ENCODE measurements at regions not wholly inside any gene's neighbourhood (a gene's known extent, or its start where the extent isn't known, plus 50 kb on each side); places are given as distances from the start of the nearest gene placed in this dataset.
"Not testable (repeated sequence)": the region's sequence is repeated elsewhere in the genome, so short reads cannot be mapped to it uniquely, and the experiment has no call there.

DNA sequence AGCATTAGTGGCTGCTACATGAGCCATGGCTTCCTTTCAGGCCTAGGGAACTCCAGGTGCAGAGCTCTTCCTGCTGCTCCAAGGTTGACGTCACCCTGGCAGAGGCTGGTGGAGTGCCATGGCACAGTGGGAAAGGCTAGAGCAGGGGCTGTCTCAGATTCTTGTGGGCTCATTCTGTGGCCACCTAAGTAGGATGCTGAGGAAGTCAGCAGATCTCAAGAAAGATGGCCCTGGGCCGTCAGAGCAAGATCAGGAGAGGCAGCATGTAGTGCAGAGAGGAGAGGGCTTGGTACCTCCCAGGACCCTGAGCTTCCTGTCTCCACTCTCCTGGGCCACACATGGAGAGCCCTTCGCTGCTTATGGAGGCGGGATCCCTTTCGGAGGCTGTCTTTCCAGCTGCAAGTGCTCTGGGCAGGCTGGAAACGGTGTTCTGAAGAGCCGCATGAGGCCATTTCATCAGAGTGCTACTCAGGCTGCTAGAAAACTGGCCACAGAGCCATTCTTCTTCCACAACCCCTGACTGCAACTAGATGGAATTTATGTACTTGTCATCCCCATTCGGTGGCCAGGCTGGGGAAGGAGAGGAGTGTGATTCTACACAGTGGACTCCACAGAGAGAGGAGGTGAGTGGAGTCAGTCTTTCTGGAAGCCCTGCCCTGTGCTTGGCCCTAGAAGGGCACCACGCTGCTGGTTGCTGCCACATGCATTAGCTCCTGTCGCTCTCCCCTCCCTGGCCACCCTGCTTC lies 304.2 kb downstream of the RPS24 start:
- H3K9me3 ChIP-seq: peaks cover 0 to 2% (median 0%) of the 10 kb centered on the region in 4 donors
- DNase-seq (ENCODE audit: low spot score in 2 of 2): no peak
- H3K36me3 ChIP-seq: no peaks in the 10 kb centered on the region
- H3K4me1 ChIP-seq: peaks cover 0 to 27% (median 16%) of the 10 kb centered on the region in 4 donors
- TF ChIP-seq POLR2A (IDR thresholded peaks at IDR 0.05): no peak
- H3K27me3 ChIP-seq: no peaks in the 10 kb centered on the region
- WGBS, 2 donors: 86 to 90% methylated on average over 10 of the region's 10 CpGs
- H3K27ac ChIP-seq: no peak overlapping the region
- H3K4me3 ChIP-seq: no peak overlapping the region

DNA sequence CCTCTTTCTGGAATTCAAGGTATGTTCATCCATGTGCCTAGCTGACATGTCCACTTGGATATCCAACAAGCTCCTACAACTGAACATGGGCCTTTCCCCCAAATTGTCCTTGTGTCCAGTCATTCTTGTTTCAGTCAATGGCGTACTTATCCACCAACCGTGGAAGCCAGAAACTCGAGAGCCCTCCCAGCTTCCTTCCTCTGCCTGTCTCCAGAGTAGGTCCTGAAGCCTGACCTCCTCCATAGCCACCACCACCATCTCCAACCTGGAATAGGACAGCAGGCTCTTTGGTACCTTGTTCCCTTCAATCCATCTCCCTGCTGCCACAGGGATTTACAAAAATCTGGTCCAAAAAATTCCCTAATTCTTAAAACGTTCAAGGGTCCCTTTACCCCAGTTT lies 305.1 kb downstream of the RPS24 start:
- no peak overlapping the region for H3K27ac ChIP-seq
- H3K36me3 ChIP-seq: no peaks in the 10 kb centered on the region
- no peak overlapping the region for H3K4me3 ChIP-seq
- no peaks in the 10 kb centered on the region for H3K27me3 ChIP-seq
- WGBS, 2 donors: 91% methylated on average over 4 of the region's 4 CpGs
- H3K4me1 ChIP-seq: peaks cover 0 to 27% (median 16%) of the 10 kb centered on the region in 4 donors
- TF ChIP-seq, protein P1, sequence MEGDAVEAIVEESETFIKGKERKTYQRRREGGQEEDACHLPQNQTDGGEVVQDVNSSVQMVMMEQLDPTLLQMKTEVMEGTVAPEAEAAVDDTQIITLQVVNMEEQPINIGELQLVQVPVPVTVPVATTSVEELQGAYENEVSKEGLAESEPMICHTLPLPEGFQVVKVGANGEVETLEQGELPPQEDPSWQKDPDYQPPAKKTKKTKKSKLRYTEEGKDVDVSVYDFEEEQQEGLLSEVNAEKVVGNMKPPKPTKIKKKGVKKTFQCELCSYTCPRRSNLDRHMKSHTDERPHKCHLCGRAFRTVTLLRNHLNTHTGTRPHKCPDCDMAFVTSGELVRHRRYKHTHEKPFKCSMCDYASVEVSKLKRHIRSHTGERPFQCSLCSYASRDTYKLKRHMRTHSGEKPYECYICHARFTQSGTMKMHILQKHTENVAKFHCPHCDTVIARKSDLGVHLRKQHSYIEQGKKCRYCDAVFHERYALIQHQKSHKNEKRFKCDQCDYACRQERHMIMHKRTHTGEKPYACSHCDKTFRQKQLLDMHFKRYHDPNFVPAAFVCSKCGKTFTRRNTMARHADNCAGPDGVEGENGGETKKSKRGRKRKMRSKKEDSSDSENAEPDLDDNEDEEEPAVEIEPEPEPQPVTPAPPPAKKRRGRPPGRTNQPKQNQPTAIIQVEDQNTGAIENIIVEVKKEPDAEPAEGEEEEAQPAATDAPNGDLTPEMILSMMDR (IDR thresholded peaks at IDR 0.05): no peak
- TF ChIP-seq POLR2A (IDR thresholded peaks at IDR 0.05): no peak
- no peak for TF ChIP-seq EP300 (IDR thresholded peaks at IDR 0.05)
- DNase-seq (ENCODE audit: low spot score in 2 of 2): no peak
- H3K9me3 ChIP-seq: peaks cover 0 to 2% (median 0%) of the 10 kb centered on the region in 4 donors

DNA sequence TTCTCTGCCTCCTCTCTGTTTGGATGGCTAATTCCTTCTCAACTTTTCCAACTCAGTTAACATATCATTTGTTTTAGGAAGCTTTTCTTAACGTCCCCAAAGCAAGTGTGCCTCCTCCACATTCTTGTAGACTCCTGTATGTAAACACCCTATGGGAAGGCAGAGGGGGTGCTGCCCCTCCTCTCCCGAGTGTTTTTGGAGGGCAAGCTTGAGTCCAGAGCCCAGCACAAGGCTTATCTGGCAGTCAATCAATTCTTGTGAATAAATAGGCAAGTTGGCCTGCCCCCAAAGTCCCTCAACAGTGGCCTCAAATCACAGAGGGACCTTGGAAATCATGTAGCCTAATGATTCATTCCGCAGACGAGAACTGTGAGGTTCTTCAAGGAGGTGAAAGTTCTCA lies 305.6 kb downstream of the RPS24 start:
- no peak for TF ChIP-seq POLR2A (IDR thresholded peaks at IDR 0.05)
- TF ChIP-seq EP300 (IDR thresholded peaks at IDR 0.05): no peak
- TF ChIP-seq, protein P1 (IDR thresholded peaks at IDR 0.05): no peak
- DNase-seq (ENCODE audit: low spot score in 2 of 2): no peak
- no peaks in the 10 kb centered on the region for H3K36me3 ChIP-seq
- no peaks in the 10 kb centered on the region for H3K27me3 ChIP-seq
- H3K4me1 ChIP-seq: peaks cover 0 to 27% (median 16%) of the 10 kb centered on the region in 4 donors
- H3K9me3 ChIP-seq: peaks cover 0 to under 1% (median 0%) of the 10 kb centered on the region in 4 donors
- WGBS, 2 donors: 18 to 27% methylated on average over 4 of the region's 4 CpGs
- no peak overlapping the region for H3K27ac ChIP-seq
- H3K4me3 ChIP-seq: no peak overlapping the region

DNA sequence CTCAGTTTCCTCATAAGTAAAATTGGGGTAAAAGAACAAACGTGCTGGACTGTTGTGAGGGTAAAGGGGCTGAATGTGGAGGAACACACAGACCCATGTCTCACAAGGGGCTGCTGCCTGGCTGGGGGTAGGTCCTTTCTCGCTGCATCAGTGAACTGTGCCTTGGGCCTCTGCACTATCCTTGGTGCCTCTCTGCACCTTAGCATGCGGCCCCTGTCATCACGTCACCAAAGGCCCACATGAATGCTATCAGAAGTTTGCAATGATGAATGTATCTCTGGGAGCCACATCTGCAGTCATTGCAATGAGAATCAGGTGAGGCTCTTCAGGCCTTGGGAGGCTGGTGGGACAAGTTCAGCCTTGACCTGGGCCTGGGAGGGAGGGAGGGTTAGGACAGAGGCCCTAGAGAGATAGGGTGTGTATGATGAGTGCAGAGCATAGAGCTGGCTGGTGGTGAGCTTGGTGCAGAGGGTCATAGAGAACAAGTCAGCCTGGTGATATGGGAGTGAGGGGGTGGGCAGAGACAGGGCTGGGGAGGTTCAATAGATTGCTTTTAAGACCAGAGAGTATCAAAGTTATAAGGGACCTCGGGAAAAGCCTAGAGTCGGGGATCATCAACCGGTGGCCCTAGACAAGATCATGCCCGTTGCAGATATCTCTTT lies 308.4 kb downstream of the RPS24 start:
- Histone ChIP-seq H3K4me3 (no peak overlapping the region), H3K9me3 (no peaks in the 10 kb centered on the region), H3K27me3 (no peaks in the 10 kb centered on the region), H3K4me1 (peaks cover 0 to 7% (median 1%) of the 10 kb centered on the region in 4 donors), H3K27ac (no peak overlapping the region), H3K36me3 (no peaks in the 10 kb centered on the region)
- WGBS, 2 donors: 95 to 96% methylated on average over 8 of the region's 8 CpGs
- TF ChIP-seq EP300 (IDR thresholded peaks at IDR 0.05) (no peak), POLR2A (IDR thresholded peaks at IDR 0.05) (no peak)
- TF ChIP-seq, protein P1 (IDR thresholded peaks at IDR 0.05): no peak
- no peak for DNase-seq (ENCODE audit: low spot score in 2 of 2)

DNA sequence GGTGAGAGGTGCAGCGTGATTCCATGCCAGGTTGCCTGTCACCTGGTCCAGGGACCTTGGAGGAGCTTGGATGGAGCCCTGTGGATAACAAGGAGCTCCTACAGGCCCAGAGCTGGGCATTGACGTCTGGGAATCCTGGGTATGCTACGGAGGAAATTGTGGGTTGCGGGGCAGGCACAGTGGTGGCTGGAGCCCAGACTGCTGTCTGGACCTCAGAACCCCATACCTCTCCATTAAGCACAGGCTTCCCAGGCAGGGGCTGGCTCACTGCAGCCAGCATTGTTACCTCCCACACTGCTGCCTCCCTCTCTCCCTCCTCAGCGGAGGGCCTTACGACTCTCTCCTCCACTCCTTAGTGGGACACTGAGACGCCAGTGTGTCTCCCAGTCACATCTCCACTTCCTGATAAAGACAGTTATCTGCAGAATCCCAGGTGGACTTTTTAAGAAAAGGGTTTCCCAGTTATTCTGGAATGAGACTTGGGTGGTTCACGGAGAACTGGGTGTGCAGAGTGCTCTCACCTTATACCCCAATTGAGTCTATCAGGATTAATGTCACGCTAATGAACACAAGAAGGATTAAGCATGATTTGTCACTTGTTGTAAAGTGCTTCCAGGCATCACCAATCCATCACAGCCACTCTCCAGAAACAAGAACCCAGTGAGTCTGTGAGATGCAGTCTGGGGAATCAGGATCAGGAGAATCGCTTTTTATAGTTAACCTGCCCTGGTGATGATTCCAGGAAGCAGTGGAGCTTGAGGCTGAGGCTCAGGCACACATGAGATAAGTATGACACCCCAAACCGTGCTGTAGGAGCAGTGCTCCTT lies 309.4 kb downstream of the RPS24 start:
- Histone ChIP-seq H3K27ac (no peak overlapping the region), H3K9me3 (no peaks in the 10 kb centered on the region), H3K27me3 (no peaks in the 10 kb centered on the region), H3K4me3 (no peak overlapping the region), H3K36me3 (no peaks in the 10 kb centered on the region), H3K4me1 (peaks cover 0 to 7% (median 1%) of the 10 kb centered on the region in 4 donors)
- DNase-seq (ENCODE audit: low spot score in 2 of 2): no peak
- TF ChIP-seq POLR2A (IDR thresholded peaks at IDR 0.05) (no peak), EP300 (IDR thresholded peaks at IDR 0.05) (no peak)
- TF ChIP-seq, protein P1 (IDR thresholded peaks at IDR 0.05): no peak
- 77 to 84% methylated on average over 11 of the region's 11 CpGs for WGBS, 2 donors

DNA sequence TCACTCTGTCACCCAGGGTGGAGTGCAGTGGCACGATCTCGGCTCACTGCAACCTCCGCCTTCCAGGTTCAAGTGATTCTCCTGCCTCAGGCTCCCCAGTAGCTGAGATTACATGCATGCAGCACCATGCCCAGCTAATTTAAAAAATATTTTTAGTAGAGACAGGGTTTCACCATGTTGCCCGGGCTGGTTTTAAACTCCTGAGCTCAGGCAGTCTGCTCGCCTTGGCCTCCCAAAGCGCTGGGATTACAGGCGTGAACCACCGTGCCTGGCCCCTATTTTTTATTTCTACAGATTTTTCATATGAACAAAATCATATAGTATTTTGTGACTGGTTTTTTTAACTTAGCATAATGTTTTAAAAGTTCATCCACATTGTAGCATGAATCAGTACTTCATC lies 310.6 kb downstream of the RPS24 start:
- H3K9me3 ChIP-seq; H3K4me1 ChIP-seq; DNase-seq (ENCODE audit: low spot score in 2 of 2); H3K4me3 ChIP-seq; H3K27me3 ChIP-seq; H3K36me3 ChIP-seq; H3K27ac ChIP-seq: not testable (repeated sequence)
- WGBS, 2 donors: 95 to 97% methylated on average over 8 of the region's 8 CpGs

DNA sequence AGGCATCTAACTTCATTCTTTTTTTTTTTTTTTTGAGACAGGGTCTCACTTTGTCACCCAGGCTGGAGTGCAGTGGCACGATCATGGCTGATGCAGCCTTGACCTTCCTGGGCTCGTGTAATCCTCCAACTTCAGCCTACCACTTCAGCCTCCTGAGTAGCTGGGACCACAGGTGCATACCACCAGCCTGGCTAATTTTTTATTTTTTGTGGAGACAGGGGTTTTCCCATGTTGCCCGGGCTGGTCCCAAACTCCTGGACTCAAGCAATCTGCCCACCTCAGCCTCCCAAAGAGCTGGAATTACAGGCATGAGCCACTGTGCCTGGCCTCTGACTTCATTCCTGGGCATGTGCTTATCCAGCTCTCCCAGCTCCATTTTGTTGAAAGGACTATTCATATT lies 311.9 kb downstream of the RPS24 start:
- not testable (repeated sequence) for H3K4me1 ChIP-seq; DNase-seq (ENCODE audit: low spot score in 2 of 2); H3K4me3 ChIP-seq; H3K36me3 ChIP-seq; H3K9me3 ChIP-seq; H3K27ac ChIP-seq; H3K27me3 ChIP-seq
- WGBS, 2 donors: 88 to 89% methylated on average over 3 of the region's 3 CpGs

Measured in tibial nerve (tissue), 4 donors.